ENCODE measurements at regions not wholly inside any gene's neighbourhood (a gene's known extent, or its start where the extent isn't known, plus 50 kb on each side); places are given as distances from the start of the nearest gene placed in this dataset.

- TF ChIP-seq, protein P1, sequence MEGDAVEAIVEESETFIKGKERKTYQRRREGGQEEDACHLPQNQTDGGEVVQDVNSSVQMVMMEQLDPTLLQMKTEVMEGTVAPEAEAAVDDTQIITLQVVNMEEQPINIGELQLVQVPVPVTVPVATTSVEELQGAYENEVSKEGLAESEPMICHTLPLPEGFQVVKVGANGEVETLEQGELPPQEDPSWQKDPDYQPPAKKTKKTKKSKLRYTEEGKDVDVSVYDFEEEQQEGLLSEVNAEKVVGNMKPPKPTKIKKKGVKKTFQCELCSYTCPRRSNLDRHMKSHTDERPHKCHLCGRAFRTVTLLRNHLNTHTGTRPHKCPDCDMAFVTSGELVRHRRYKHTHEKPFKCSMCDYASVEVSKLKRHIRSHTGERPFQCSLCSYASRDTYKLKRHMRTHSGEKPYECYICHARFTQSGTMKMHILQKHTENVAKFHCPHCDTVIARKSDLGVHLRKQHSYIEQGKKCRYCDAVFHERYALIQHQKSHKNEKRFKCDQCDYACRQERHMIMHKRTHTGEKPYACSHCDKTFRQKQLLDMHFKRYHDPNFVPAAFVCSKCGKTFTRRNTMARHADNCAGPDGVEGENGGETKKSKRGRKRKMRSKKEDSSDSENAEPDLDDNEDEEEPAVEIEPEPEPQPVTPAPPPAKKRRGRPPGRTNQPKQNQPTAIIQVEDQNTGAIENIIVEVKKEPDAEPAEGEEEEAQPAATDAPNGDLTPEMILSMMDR (IDR thresholded peaks at IDR 0.05): no peak
- Histone ChIP-seq H3K4me1 (no peaks in the 10 kb centered on the region), H3K27me3 (no peaks in the 10 kb centered on the region), H3K27ac (no peak overlapping the region), H3K36me3 (no peaks in the 10 kb centered on the region), H3K4me3 (no peak overlapping the region), H3K9me3 (peaks cover 0 to 12% (median 11%) of the 10 kb centered on the region in 3 donors)
- intact Hi-C loops (cut with DNase I; ENCODE audit: low total_unique reads): no loop called here
- DNase-seq: no peak
These were observed 205.6 kb downstream of the FRK start for GRCh38 chr6:115854866-115855665.

GRCh38 chr6:115847671-115848070 lies 213.0 kb downstream of the FRK start:
- DNase-seq: no peak
- H3K4me1 ChIP-seq: no peaks in the 10 kb centered on the region
- TF ChIP-seq, protein P1 (IDR thresholded peaks at IDR 0.05): no peak
- intact Hi-C loops (cut with DNase I; ENCODE audit: low total_unique reads): no loop called here
- no peaks in the 10 kb centered on the region for H3K36me3 ChIP-seq
- no peaks in the 10 kb centered on the region for H3K27me3 ChIP-seq
- no peak overlapping the region for H3K27ac ChIP-seq
- H3K4me3 ChIP-seq: no peak overlapping the region
- H3K9me3 ChIP-seq: no peaks in the 10 kb centered on the region

DNA sequence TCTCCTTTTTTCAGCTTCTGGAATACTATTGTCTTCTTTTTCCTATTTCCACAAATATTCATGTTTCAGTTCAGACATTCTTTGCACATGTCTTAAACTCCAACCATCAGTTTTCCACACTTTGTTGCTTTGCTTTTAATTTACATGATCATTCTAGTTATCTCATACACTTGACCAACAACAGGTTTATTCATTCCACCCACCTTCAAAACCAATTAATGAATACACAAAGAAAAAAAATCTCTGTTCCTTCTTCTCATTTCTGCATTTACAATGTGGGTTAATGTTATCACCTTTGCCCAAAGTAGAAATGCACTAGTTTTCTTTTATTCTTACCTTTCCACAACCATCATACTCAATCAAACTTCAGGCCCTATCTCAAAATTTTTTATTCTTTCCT lies 216.7 kb downstream of the FRK start:
- DNase-seq: no peak
- TF ChIP-seq, protein P1 (IDR thresholded peaks at IDR 0.05): no peak
- H3K27ac ChIP-seq: no peak overlapping the region
- no peaks in the 10 kb centered on the region for H3K36me3 ChIP-seq
- no peaks in the 10 kb centered on the region for H3K27me3 ChIP-seq
- H3K4me3 ChIP-seq: no peak overlapping the region
- intact Hi-C loops (cut with DNase I; ENCODE audit: low total_unique reads): no loop called here
- no peaks in the 10 kb centered on the region for H3K9me3 ChIP-seq
- H3K4me1 ChIP-seq: no peaks in the 10 kb centered on the region

DNA sequence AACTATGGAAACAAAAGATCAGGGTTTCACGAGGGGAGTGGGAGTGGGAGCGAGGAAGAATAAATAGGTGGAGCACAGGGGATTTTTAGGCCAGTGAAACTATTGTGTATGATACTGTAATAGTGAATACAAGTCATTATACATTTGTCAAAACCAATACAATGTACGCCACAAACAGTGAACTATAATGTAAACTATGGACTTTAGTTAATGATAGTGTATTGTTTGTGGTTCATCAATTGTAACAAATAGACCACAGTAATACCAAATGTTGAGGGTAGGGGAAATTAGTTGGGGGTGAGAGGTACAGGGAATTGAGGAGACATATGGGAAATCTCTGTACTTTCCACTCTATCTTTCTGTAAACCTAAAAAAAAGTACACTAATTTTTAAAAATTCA lies 218.4 kb downstream of the FRK start:
- intact Hi-C loops (cut with DNase I; ENCODE audit: low total_unique reads): no loop called here
- no peak for DNase-seq
- no peak overlapping the region for H3K4me3 ChIP-seq
- no peak overlapping the region for H3K27ac ChIP-seq
- TF ChIP-seq, protein P1 (IDR thresholded peaks at IDR 0.05): no peak
- no peaks in the 10 kb centered on the region for H3K9me3 ChIP-seq
- H3K4me1 ChIP-seq: no peaks in the 10 kb centered on the region
- H3K27me3 ChIP-seq: no peaks in the 10 kb centered on the region
- no peaks in the 10 kb centered on the region for H3K36me3 ChIP-seq

- Histone ChIP-seq H3K27me3 (no peaks in the 10 kb centered on the region), H3K4me3 (no peak overlapping the region), H3K27ac (no peak overlapping the region), H3K36me3 (no peaks in the 10 kb centered on the region), H3K4me1 (no peaks in the 10 kb centered on the region), H3K9me3 (no peaks in the 10 kb centered on the region)
- no peak for DNase-seq
- intact Hi-C loops (cut with DNase I; ENCODE audit: low total_unique reads): no loop called here
- TF ChIP-seq, protein P1 (IDR thresholded peaks at IDR 0.05): no peak
These were observed 221.0 kb downstream of the FRK start for GRCh38 chr6:115839583-115840181.
